HCT116 (cell line): ENCODE measurements at regions not wholly inside any gene's neighbourhood (a gene's known extent, or its start where the extent isn't known, plus 50 kb on each side); places are given as distances from the start of the nearest gene placed in this dataset.

Experiments
- ATAC-seq: fragments of 200-7000 bp; cut with Tn5 transposase; 2 replicates; pipeline ENCODE4 v1.9.1; 2020; ENCODE audit warnings: mild to moderate bottlenecking, moderate library complexity
- BruUV-seq: library from RNA; stranded (reverse); fragments of 400-500 nt; replicated peaks from 2 replicates; lab custom pipeline; 2021; lab: Mats Ljungman, UMichigan
- CTCF ChIA-PET: fragments of 300-600 bp; sonication (Branson Sonifier 250); formaldehyde crosslinking; loops from one replicate; lab custom pipeline; 2021; ENCODE audit warnings: antibody characterized with exemption; lab: Charles Lee
- POLR2A ChIA-PET: fragments of 300-600, 350-600 bp; sonication (Branson Sonifier 250); formaldehyde crosslinking; loops from one replicate; lab custom pipeline; 2021; ENCODE audit warnings: antibody characterized with exemption; lab: Charles Lee
- RAD21 ChIA-PET, 2 experiments: fragments of 300-600 bp; sonication (Branson Sonifier 250); formaldehyde crosslinking; loops; one replicate each; lab custom pipeline; 2023; ENCODE audit warnings: low total read pairs in 2 of 2; ENCODE audit not compliant: uncharacterized antibody in 2 of 2, unreplicated experiment in 2 of 2, low non-redundant PET in 1 of 2; lab: Charles Lee
- DNase-seq: peaks from one replicate; pipeline ENCODE4 v3.0.0-alpha.2; 2010; ENCODE audit warnings: low read depth, low spot score
- H2AFZ ChIP-seq: fragments of 200-600 bp; shearing (Covaris generic), sonication (generic); 2 replicates; pipeline ENCODE4 v1.6.1; 2017; ENCODE audit warnings: low read depth, mixed run types, mixed read lengths, antibody characterized with exemption, low read length; ENCODE audit not compliant: poor library complexity, severe bottlenecking
- H3K27ac ChIP-seq: 2 replicates; pipeline ENCODE4 v1.5.1; 2012; ENCODE audit warnings: low read depth, low read length
- H3K27me3 ChIP-seq: fragments of 200-600 bp; sonication (generic); 2 replicates; pipeline ENCODE4 v1.6.1; 2016; ENCODE audit warnings: mixed run types, low read length, mixed read lengths; ENCODE audit not compliant: insufficient read depth
- H3K36me3 ChIP-seq, 2 experiments: fragments of 200-500 bp in 1 of 2; fragments of 200-600 bp in 1 of 2; sonication (Bioruptor generic) in 1 of 2; sonication (generic) in 1 of 2; 2 replicates each; pipeline versions ENCODE4 v1.5.1 to v1.6.1; 2014 to 2016; ENCODE audit warnings: low read length in 2 of 2, inconsistent platforms in 1 of 2, mixed read lengths in 1 of 2, mixed run types in 1 of 2; ENCODE audit not compliant: insufficient read depth in 2 of 2, control insufficient read depth in 1 of 2
- H3K4me1 ChIP-seq, 2 experiments: fragments of 200-600 bp in 1 of 2; sonication (generic) in 1 of 2; 2 replicates each; pipeline versions ENCODE4 v1.5.1 to v1.6.1; 2012 to 2017; ENCODE audit warnings: low read length in 2 of 2, inconsistent platforms in 1 of 2, mild to moderate bottlenecking in 1 of 2, mixed read lengths in 1 of 2, mixed run types in 1 of 2, moderate library complexity in 1 of 2; ENCODE audit not compliant: insufficient read depth in 2 of 2, control insufficient read depth in 1 of 2
- H3K4me2 ChIP-seq: fragments of 200-600 bp; sonication (generic); 2 replicates; pipeline ENCODE4 v1.6.1; 2017; ENCODE audit warnings: mixed run types, low read length, mixed read lengths
- H3K4me3 ChIP-seq, 2 experiments: fragments of 200-600 bp in 1 of 2; sonication (generic) in 1 of 2; replicated peaks in 1 of 2; 2 replicates each; pipeline ENCODE4 v1.5.1; 2011 to 2016; ENCODE audit warnings: low read length in 2 of 2, control low read depth in 1 of 2, low read depth in 1 of 2, mild to moderate bottlenecking in 1 of 2, mixed read lengths in 1 of 2, mixed run types in 1 of 2
- H3K79me2 ChIP-seq: fragments of 200-600 bp; sonication (generic); 2 replicates; pipeline ENCODE4 v1.6.1; 2017; ENCODE audit warnings: mild to moderate bottlenecking, mixed run types, low read length, moderate library complexity, mixed read lengths; ENCODE audit not compliant: insufficient read depth
- H3K9ac ChIP-seq: fragments of 200-600 bp; sonication (generic); 2 replicates; pipeline ENCODE4 v1.6.1; 2016; ENCODE audit warnings: low read length, mixed read lengths
- H3K9me2 ChIP-seq: fragments of 200-600 bp; sonication (generic), shearing (Covaris generic); 2 replicates; pipeline ENCODE4 v1.6.1; 2017; ENCODE audit warnings: mixed run types, mild to moderate bottlenecking, moderate library complexity; ENCODE audit not compliant: insufficient read depth
- H3K9me3 ChIP-seq, 2 experiments: fragments of 200-500 bp in 1 of 2; fragments of 200-600 bp in 1 of 2; sonication (Bioruptor generic) in 1 of 2; sonication (generic) in 1 of 2; 2 replicates each; pipeline ENCODE4 v1.6.1; 2014 to 2017; ENCODE audit warnings: low read length in 2 of 2, mixed read lengths in 2 of 2, inconsistent platforms in 1 of 2, low read depth in 1 of 2, mild to moderate bottlenecking in 1 of 2, mixed run types in 1 of 2, moderate library complexity in 1 of 2; ENCODE audit not compliant: control insufficient read depth in 1 of 2, insufficient read depth in 1 of 2
- H4K20me1 ChIP-seq: fragments of 200-600 bp; sonication (generic), shearing (Covaris generic); 2 replicates; pipeline ENCODE4 v1.6.1; 2017; ENCODE audit warnings: mixed run types, mild to moderate bottlenecking, moderate library complexity; ENCODE audit not compliant: insufficient read depth
- CTCF ChIP-seq, 3 experiments: fragments of 200-600 bp in 1 of 3; sonication (generic) in 1 of 3; IDR thresholded peaks in 2 of 3; conservative IDR thresholded peaks in 1 of 3; 2 replicates each; pipeline ENCODE4 v1.5.1; 2012 to 2017; ENCODE audit warnings: low read depth in 2 of 3, low read length in 2 of 3, antibody characterized with exemption in 1 of 3, borderline replicate concordance in 1 of 3, control low read depth in 1 of 3, mild to moderate bottlenecking in 1 of 3, mixed read lengths in 1 of 3, mixed run types in 1 of 3, moderate library complexity in 1 of 3; ENCODE audit not compliant: insufficient read depth in 1 of 3
- EGR1 ChIP-seq: IDR thresholded peaks from 2 replicates; pipeline ENCODE4 v1.6.1; 2012; ENCODE audit warnings: low read depth
- EZH2 ChIP-seq: fragments of 200-600 bp; sonication (generic); IDR thresholded peaks from 2 replicates; pipeline ENCODE4 v1.6.1; 2017; ENCODE audit warnings: antibody characterized with exemption, mixed run types
- FOSL1 ChIP-seq: IDR thresholded peaks from 2 replicates; pipeline ENCODE4 v1.6.1; 2012; ENCODE audit warnings: low read depth
- JUND ChIP-seq: IDR thresholded peaks from 2 replicates; pipeline ENCODE4 v1.6.1; 2012
- MAX ChIP-seq: IDR thresholded peaks from 2 replicates; pipeline ENCODE4 v1.6.1; 2012
- REST ChIP-seq: IDR thresholded peaks from 2 replicates; pipeline ENCODE4 v1.6.1; 2012; ENCODE audit warnings: low read depth
- SP1 ChIP-seq: IDR thresholded peaks from 2 replicates; pipeline ENCODE4 v1.6.1; 2012; ENCODE audit warnings: low read depth
- ZBTB33 ChIP-seq: IDR thresholded peaks from 2 replicates; pipeline ENCODE4 v1.6.1; 2011; ENCODE audit warnings: mild to moderate bottlenecking, low read length, moderate library complexity; ENCODE audit not compliant: insufficient replicate concordance; ENCODE audit errors: extremely low read depth
- intact Hi-C: fragments of 100-400 bp; cut with micrococcal nuclease; formaldehyde crosslinking; loops from 2 replicates; pipeline ENCODE4 v1.10.0; 2022

- Histone ChIP-seq H2AFZ (peak overlapping the region; percentile 76), H3K9ac (no peak overlapping the region), H3K4me3 (no peak overlapping the region), H3K79me2 (no peaks in the 10 kb centered on the region), H4K20me1 (no peaks in the 10 kb centered on the region), H3K9me3 (no peaks in the 10 kb centered on the region), H3K36me3 (no peaks in the 10 kb centered on the region), H3K27ac (no peak overlapping the region), H3K4me1 (peaks cover 8 to 32% of the 10 kb centered on the region in 2 experiments; a peak in 3 of 4 replicates), H3K9me2 (no peaks in the 10 kb centered on the region), H3K27me3 (no peaks in the 10 kb centered on the region), H3K4me2 (peak overlapping the region; percentile 45)
- ChIA-PET CTCF (no interaction called here), POLR2A (no interaction called here), RAD21 (interaction anchor here in 1 of 2 experiments (0.5 kb wide), 1 partner anchor 198 kb away, joined by 3 read pairs; no protein-coding TSS in a partner anchor)
- intact Hi-C loops, result no loop called here
- DNase-seq (no peak), ATAC-seq (peak; percentile 21; the same call in 1 of the 2 replicates)
- TF ChIP-seq FOSL1, result peak; percentile 38
- TF ChIP-seq ZBTB33, result no peak
- BruUV-seq, result no TSS peak
Measured at GRCh38 chr2:64354857-64355680, 98.9 kb upstream of the LGALSL start.

GRCh38 chr2:64356906-64357305 lies 97.1 kb upstream of the LGALSL start:
- no TSS peak for BruUV-seq
- intact Hi-C loops, result no loop called here
- H3K4me1 ChIP-seq, result peaks cover 14 to 50% of the 10 kb centered on the region in 2 experiments
- no peaks in the 10 kb centered on the region for H3K9me2 ChIP-seq
- ChIA-PET RAD21 (no interaction called here), POLR2A (no interaction called here), CTCF (no interaction called here)
- ATAC-seq (no peak), DNase-seq (no peak)
- H3K27me3 ChIP-seq, result no peaks in the 10 kb centered on the region
- no peaks in the 10 kb centered on the region for H4K20me1 ChIP-seq
- H2AFZ ChIP-seq, result no peak overlapping the region
- H3K9me3 ChIP-seq, result no peaks in the 10 kb centered on the region
- H3K4me2 ChIP-seq, result no peak overlapping the region
- H3K36me3 ChIP-seq, result no peaks in the 10 kb centered on the region
- no peak overlapping the region for H3K27ac ChIP-seq
- H3K9ac ChIP-seq, result no peak overlapping the region
- no peaks in the 10 kb centered on the region for H3K79me2 ChIP-seq
- H3K4me3 ChIP-seq, result no peak overlapping the region
- TF ChIP-seq EZH2, result no peak
- TF ChIP-seq JUND, result no peak
- TF ChIP-seq SP1, result no peak
- no peak for TF ChIP-seq MAX
- no peak for TF ChIP-seq REST
- TF ChIP-seq CTCF (IDR thresholded peaks at IDR 0.05 in 2 of 3, conservative IDR thresholded peaks at IDR 0.05 in 1 of 3; ENCODE audit: borderline replicate concordance in 1 of 3, insufficient read depth in 1 of 3, low read depth in 2 of 3, low read length in 2 of 3), result no peak
- TF ChIP-seq EGR1, result no peak
